NCI-H526 (cell line): ENCODE measurements at regions not wholly inside any gene's neighbourhood (a gene's known extent, or its start where the extent isn't known, plus 50 kb on each side); places are given as distances from the start of the nearest gene placed in this dataset.
A peak's percentile ranks its signal among the peaks of the same experiment; 100 is the strongest.

Experiments used
- DNase-seq, 2 experiments: peaks; one replicate each; lab custom pipeline; 2025; lab: John Stamatoyannopoulos, UW

GRCh38 chr13:86572115-86572514 lies 772.9 kb upstream of the SLITRK6 start:
- no peak for DNase-seq

DNA sequence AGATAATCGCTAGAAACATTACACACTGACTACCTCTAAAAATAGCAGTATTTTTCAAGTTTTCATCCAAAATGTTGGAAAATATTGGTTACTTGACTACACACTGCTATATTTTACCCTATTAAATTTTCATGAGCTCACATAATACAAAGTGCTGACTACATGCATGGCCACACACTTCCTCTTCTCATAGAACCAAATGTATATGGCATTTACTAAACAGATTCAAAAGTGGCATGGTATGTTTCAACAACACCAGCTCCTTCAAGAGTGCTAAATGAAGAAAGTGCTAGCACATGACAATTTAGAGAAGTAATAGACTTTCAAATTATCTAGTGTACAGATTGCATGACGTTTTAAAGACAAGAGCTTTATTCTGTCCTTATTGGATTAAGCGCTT lies 780.4 kb upstream of the SLITRK6 start:
- no peak for DNase-seq

DNA sequence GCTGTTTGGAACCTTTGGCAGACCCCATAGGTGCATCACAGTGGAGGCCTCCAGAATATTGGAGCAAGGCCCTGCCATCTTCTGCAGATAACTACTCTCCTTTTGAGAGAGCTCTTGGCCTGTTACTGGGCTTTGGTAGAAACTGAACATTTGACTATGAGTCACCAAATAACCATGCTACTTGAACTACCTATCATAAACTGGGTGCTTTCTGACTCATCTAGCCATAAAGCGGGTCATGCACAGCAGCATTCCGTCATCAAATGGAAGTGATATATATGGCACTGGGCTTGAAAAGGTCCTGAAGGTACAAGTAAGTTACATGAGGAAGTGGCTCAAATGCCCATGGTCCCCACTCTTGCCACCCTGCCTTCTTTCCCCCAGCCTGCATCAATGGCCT lies 782.5 kb upstream of the SLITRK6 start:
- no peak for DNase-seq

GRCh38 chr13:86584301-86584700 lies 785.1 kb upstream of the SLITRK6 start:
- no peak for DNase-seq

- no peak for DNase-seq
Measured at GRCh38 chr13:86585835-86586234, 786.6 kb upstream of the SLITRK6 start.

DNA sequence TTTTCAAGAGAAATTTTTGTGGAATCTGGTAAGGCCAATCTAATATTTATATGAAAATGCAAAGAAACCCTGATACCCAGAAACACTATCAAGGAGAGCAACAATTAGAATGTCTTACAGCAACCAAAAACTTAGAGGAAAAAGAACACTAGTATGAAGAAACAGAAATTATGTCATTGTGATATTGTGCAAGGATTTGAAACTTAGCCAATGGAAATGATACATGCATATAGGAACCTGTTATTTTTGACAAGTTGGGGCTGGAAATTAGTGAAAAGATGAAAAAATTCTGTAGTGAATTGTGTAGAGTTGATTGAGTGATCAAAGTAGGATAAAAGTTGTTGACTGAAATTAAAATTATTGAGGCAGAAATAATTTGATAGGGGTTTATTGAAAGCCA lies 792.6 kb upstream of the SLITRK6 start:
- no peak for DNase-seq

DNA sequence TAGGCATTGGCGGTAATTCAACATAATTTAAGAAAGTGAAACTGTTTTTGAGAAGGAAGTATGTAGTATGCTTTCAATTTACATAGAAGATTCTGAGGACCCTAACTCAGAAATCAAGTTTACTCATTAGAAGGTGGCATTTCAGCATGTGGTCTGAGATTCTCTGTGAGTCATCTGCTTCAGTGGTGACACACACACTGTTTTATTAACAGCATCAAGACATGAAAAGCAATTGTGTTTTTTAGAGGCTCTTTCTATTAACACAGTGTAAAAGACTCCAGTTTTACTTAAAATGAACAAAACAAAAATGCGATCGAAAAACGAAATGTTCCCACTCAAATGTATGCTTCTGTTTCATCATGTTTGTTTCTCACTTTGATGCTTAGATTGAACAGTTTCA lies 802.1 kb upstream of the SLITRK6 start:
- DNase-seq, result no peak

DNA sequence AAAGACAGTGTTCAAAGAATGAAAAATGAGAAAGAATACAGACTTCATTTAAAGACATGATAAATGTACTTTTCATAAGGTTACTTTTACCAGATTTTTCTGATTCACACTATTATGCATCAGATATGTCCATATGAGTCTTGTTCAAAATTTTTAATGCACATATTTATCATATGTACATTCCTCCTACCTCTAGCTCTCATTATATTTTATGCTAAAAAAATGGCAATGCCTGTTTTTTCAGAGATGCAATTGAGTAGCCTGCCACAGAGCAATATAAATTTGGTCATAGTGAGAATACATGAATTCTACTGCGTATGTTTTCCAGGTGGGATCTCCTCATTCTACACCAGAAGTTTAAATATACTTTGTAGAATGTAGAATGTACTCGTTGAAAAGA lies 807.0 kb upstream of the SLITRK6 start:
- DNase-seq, result no peak

- no peak for DNase-seq
Measured at GRCh38 chr13:86608701-86609100, 809.5 kb upstream of the SLITRK6 start.

DNA sequence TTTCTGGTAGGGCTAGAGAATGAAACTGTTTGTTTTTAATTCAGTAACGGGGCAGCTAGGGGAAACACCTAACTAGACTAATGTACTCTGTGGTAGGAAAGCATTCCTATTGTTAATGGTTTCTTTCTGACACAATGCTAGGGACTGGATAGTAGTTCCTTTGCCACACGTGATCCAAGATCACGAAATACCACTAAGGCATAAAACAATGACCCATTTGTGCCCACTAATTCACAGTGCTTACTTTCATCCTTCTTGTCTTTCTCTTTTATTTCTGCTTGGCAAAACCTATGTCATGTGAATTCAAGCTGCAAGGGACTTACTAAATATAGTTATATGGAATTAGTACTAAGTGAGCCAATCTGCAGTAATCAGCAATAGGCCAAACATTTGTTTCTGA lies 834.1 kb upstream of the SLITRK6 start:
- DNase-seq, result no peak

- peak in 1 of 2 experiments; percentile 35 for DNase-seq
Measured at GRCh38 chr13:86651171-86651570, 852.0 kb upstream of the SLITRK6 start.

- no peak for DNase-seq
Measured at GRCh38 chr13:86653009-86653408, 853.8 kb upstream of the SLITRK6 start.

- no peak for DNase-seq
Measured at GRCh38 chr13:86655561-86655960, 856.3 kb upstream of the SLITRK6 start.

GRCh38 chr13:86660090-86660489 lies 860.9 kb upstream of the SLITRK6 start:
- no peak for DNase-seq

GRCh38 chr13:86665842-86666241 lies 866.6 kb upstream of the SLITRK6 start:
- DNase-seq, result no peak

GRCh38 chr13:86673931-86674431 lies 874.8 kb upstream of the SLITRK6 start:
- DNase-seq, result no peak

DNA sequence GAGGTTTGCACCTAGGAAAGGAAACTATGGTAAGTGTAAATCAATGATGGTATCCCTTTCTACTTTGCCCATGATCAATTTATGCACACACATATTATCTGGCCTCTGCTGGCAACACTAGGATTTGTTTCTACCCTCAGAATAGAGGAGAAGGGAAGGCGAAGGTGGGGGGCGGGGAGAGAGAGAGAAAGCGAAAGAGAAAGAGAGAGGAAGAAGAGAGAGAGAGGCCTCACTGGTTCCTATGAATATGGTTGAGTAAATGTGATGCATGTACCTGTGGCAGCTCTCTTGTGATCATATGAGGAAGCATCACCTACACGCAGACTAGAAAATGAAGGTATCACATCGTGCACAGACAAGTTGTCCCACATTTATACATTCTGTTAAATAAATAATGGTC lies 882.0 kb upstream of the SLITRK6 start:
- no peak for DNase-seq

DNA sequence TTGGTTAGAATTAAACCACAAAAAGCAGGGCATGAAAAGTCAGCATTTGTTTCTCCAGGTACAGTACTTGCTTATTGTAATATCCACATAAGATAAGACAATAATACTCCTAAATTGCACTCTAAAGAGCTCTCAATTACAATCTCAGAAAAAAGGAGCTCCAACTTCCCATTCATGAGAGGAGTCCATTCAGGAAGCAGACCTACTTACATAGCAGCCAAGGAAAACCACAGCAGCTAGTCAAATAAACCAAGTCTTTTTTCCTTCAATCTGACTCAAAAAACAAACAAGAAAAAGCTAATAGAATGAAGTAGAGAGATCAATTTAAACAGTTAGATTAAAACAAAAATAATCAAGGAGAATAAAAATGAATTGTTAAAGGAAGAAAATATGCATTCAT lies 885.2 kb upstream of the SLITRK6 start:
- DNase-seq, result no peak

DNA sequence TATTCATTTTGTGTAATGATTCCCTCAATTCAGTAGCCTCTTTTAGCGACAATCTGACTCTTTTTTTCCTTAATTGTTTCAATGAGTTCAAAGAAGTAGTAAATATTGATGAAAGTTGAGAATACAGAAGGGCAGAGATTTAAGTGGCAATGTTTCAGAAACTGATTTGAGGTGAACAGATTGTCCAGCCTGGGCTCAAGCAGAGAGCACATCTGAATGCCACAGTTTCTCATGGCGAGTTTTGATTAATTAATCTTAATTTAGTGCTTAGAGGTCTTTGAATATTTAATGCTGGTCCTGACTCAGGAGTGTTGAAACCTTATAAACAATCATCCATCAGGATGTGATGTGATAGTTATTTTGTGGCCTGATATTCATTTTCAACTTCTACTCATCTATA lies 890.7 kb upstream of the SLITRK6 start:
- DNase-seq, result no peak

DNA sequence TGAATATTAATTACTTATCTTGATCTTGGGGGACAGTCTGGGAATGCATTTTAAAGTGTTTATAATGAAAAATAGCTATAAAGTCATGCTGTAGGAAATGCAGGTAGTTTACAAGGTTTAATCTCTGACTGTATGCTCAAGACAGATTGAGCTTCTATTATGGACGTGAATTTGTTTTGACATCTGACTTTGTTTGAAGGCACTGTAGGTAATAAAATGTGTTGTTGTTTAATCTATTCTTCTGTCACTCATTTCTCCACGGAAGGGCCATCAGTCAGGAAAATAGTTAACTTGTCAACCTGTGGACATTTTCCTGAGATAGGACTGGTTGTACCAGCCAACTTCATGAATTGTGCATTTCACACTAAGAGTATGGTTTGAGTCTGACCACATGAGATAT lies 893.1 kb upstream of the SLITRK6 start:
- no peak for DNase-seq

DNA sequence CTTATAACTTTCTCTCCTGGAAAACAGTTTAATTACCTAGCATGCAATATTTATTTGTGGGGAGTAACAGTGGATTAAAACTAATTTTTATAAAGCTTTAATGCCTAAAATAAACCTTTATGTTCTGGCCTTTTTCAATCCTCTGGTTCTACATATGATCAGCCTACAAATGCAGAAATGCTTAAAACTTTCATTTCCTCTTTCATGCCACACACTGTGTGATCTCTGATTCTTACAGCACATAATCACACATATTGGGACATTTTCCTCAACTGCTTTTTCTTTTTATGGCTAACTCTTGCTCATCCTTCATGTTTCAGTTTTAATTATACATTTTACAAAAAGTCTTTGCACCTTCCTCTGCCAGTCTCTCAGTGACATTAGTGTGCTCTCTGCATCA lies 910.8 kb upstream of the SLITRK6 start:
- no peak for DNase-seq

- peak; percentile 56 to 74 for DNase-seq
Measured at GRCh38 chr13:86710896-86711295, 911.7 kb upstream of the SLITRK6 start.

DNA sequence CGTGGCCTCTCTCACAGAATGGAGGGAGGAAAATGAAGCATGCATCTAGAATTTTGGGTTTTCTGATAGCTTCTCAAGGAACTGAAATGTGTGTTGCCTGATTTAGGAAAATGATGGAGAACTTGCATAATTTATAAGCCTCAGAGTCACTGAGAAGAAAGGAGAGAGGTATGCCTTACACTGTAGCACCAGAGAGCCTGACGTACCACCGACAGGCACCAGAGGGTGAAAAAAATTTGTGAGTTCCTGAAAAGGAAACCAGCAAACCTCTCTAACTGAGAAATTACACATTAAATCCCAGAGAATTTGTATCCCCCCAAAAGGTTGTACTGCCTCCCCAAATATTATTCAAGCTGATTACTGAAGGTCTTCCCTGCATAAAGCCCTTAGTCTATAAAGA lies 915.3 kb upstream of the SLITRK6 start:
- DNase-seq, result no peak

GRCh38 chr13:86725105-86725504 lies 925.9 kb upstream of the SLITRK6 start:
- DNase-seq, result peak in 1 of 2 experiments; percentile 8

DNA sequence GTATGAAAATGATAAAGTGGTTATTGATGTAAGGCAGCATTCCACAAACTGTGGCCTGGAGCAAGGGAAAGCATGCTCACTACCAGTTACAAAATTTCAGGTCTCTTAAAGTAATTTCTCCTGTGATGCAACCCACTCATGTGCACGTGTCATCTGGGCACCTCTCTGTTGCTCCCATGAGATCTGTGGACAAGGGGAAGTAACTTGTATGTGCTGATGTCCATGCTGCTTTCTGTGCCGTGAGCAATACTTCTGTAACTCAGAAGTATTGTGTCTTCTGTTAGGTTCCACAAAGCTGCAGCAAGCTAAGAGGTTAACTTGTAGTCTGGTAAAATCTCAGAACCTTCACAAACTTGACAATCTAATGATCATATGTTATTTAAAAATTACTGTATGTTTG lies 930.0 kb upstream of the SLITRK6 start:
- no peak for DNase-seq
